ENCODE measurements at regions not wholly inside any gene's neighbourhood (a gene's known extent, or its start where the extent isn't known, plus 50 kb on each side); places are given as distances from the start of the nearest gene placed in this dataset.

GRCh38 chr13:111486801-111487200 lies 166.4 kb downstream of the TEX29 start:
- TF ChIP-seq JUNB (IDR thresholded peaks at IDR 0.05; ENCODE audit: unreplicated experiment) (no peak), CREB1 (CRISPR knock-in tag; IDR thresholded peaks at IDR 0.05; ENCODE audit: low read depth) (no peak), POLR2AphosphoS5 (IDR thresholded peaks at IDR 0.05; ENCODE audit: low read depth) (no peak), EZH2phosphoT487 (IDR thresholded peaks at IDR 0.05; ENCODE audit: unreplicated experiment) (no peak), NANOG (IDR thresholded peaks at IDR 0.05; ENCODE audit: borderline replicate concordance) (no peak), ETS1 (IDR thresholded peaks at IDR 0.05) (no peak), STAT1 (IDR thresholded peaks at IDR 0.05; ENCODE audit: unreplicated experiment) (no peak), ZNF462 (CRISPR knock-in tag; IDR thresholded peaks at IDR 0.05) (no peak)
- TF ChIP-seq, protein P1, sequence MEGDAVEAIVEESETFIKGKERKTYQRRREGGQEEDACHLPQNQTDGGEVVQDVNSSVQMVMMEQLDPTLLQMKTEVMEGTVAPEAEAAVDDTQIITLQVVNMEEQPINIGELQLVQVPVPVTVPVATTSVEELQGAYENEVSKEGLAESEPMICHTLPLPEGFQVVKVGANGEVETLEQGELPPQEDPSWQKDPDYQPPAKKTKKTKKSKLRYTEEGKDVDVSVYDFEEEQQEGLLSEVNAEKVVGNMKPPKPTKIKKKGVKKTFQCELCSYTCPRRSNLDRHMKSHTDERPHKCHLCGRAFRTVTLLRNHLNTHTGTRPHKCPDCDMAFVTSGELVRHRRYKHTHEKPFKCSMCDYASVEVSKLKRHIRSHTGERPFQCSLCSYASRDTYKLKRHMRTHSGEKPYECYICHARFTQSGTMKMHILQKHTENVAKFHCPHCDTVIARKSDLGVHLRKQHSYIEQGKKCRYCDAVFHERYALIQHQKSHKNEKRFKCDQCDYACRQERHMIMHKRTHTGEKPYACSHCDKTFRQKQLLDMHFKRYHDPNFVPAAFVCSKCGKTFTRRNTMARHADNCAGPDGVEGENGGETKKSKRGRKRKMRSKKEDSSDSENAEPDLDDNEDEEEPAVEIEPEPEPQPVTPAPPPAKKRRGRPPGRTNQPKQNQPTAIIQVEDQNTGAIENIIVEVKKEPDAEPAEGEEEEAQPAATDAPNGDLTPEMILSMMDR (conservative IDR thresholded peaks at IDR 0.05; ENCODE audit: low read depth in 2 of 2), result no peak
- H3K4me3 Mint-ChIP-seq, result no peak overlapping the region

More at GRCh38 chr13:111486801-111487200, 166.4 kb downstream of the TEX29 start:
- Histone ChIP-seq H3K36me3 (ENCODE audit: insufficient read depth) (no peaks in the 10 kb centered on the region), H3K27ac (ENCODE audit: low read depth) (no peak overlapping the region), H2AFZ (no peak overlapping the region), H3K9me2 (ENCODE audit: insufficient read depth) (no peaks in the 10 kb centered on the region), H3K4me3 (no peak overlapping the region), H4K20me1 (replicated peaks; ENCODE audit: insufficient read depth) (no peaks in the 10 kb centered on the region), H3K4me1 (ENCODE audit: insufficient read depth) (no peaks in the 10 kb centered on the region), H3F3A (replicated peaks; ENCODE audit: low read depth) (no peaks in the 10 kb centered on the region), H3K27me3 (ENCODE audit: insufficient read depth) (no peaks in the 10 kb centered on the region), H3K79me2 (replicated peaks; ENCODE audit: insufficient read depth) (no peaks in the 10 kb centered on the region), H3K4me2 (no peak overlapping the region)
- no peak for ATAC-seq
- H3K9me3 Mint-ChIP-seq, result peaks cover 31% of the 10 kb centered on the region
- H3K27me3 Mint-ChIP-seq (ENCODE audit: insufficient read depth, low read depth, poor library complexity), result peaks cover 7% of the 10 kb centered on the region
- no peak overlapping the region for H3K27ac Mint-ChIP-seq
- H3K4me1 Mint-ChIP-seq, result peaks cover 4% of the 10 kb centered on the region
- DNase-seq (ENCODE audit: low spot score), result no peak
- H3K36me3 Mint-ChIP-seq (ENCODE audit: low read depth), result peaks cover 23% of the 10 kb centered on the region

All from GM23338 (cell line).